OCI-LY1 (cell line): ENCODE measurements at regions not wholly inside any gene's neighbourhood (a gene's known extent, or its start where the extent isn't known, plus 50 kb on each side); places are given as distances from the start of the nearest gene placed in this dataset.

Experiments
- CTCF ChIP-seq: fragments of 200-600 bp; sonication (generic), shearing (Covaris generic); IDR thresholded peaks from 2 replicates; pipeline ENCODE4 v1.5.1; 2017; ENCODE audit warnings: mild to moderate bottlenecking, antibody characterized with exemption, low read length, moderate library complexity, mixed read lengths
- EZH2 ChIP-seq: fragments of 200-600 bp; sonication (generic), shearing (Covaris generic); IDR thresholded peaks from 2 replicates; pipeline ENCODE4 v1.8.0; 2017; ENCODE audit warnings: borderline replicate concordance, mixed run types, mild to moderate bottlenecking, antibody characterized with exemption, low read length, moderate library complexity, mixed read lengths

DNA sequence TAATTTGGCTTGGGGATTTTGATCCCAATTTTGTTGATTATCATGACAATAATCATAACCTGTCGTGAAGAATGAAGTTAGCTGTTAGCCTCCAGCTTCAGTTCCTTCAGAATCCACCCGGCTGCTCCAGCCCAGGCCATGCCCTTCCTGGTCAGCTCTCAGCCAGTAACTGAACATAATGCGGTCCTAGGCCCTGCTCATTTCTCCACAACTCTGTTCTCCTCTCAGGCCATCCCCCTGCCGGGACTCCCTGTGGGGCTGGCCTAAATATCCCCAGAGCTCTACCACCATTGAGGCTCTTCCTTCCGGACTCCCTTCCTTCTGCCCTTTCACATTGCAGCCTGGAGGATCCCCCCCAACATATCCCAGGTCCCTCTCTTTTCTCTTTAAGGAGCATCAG lies 833.4 kb upstream of the GOT2 start:
- no peak for TF ChIP-seq CTCF
- TF ChIP-seq EZH2, result no peak
